Psoas muscle (tissue), 7 donors: ENCODE measurements at regions not wholly inside any gene's neighbourhood (a gene's known extent, or its start where the extent isn't known, plus 50 kb on each side); places are given as distances from the start of the nearest gene placed in this dataset.

Experiments
- ATAC-seq, 4 donors: fragments of 200-7000 bp; cut with Tn5 transposase; one replicate each; pipeline ENCODE4 v1.9.1; 2020; ENCODE audit warnings: moderate library complexity in 3 of 4, mild to moderate bottlenecking in 2 of 4
- DNase-seq, 2 donors: peaks; one replicate each; pipeline ENCODE4 v3.0.0-alpha.2; 2020
- H3K27ac ChIP-seq: fragments of 200-600 bp; one replicate; pipeline ENCODE4 v1.8.0; 2022
- H3K27me3 ChIP-seq, 3 donors: fragments of 200-600 bp in 1 of 3; one replicate each; pipeline versions ENCODE4 v1.6.1 to v1.8.0; 2013 to 2022; ENCODE audit warnings: low read length in 2 of 3, mild to moderate bottlenecking in 2 of 3, moderate library complexity in 1 of 3; ENCODE audit not compliant: insufficient read depth in 3 of 3
- H3K36me3 ChIP-seq, 2 donors: fragments of 200-600 bp in 1 of 2; one replicate each; pipeline versions ENCODE4 v1.6.1 to v1.8.0; 2013 to 2022; ENCODE audit warnings: low read depth in 1 of 2, mild to moderate bottlenecking in 1 of 2, moderate library complexity in 1 of 2; ENCODE audit not compliant: insufficient read depth in 1 of 2
- H3K4me1 ChIP-seq: fragments of 200-600 bp; one replicate; pipeline ENCODE4 v1.8.0; 2022
- H3K4me3 ChIP-seq: fragments of 200-600 bp; one replicate; pipeline ENCODE4 v1.8.0; 2022; ENCODE audit warnings: mild to moderate bottlenecking
- H3K9me3 ChIP-seq: fragments of 200-600 bp; one replicate; pipeline ENCODE4 v1.8.0; 2022
- CTCF ChIP-seq: fragments of 200-600 bp; IDR thresholded peaks from one replicate; pipeline ENCODE4 v1.8.0; 2022; ENCODE audit warnings: antibody characterized with exemption
- WGBS, 3 donors: extraction: QIAGEN DNeasy Blood & Tissue Kit; methylation state at CpG; one replicate each; pipeline versions ENCODE4 v1.1.6 to v1.1.7; 2013; 5-methylcytosine and 5-hydroxymethylcytosine counted together
- intact Hi-C, 2 donors: fragments of 100-400 bp; cut with DNase I; formaldehyde crosslinking; loops; one replicate each; pipeline versions ENCODE4 v1.11.0 to v1.14.2; 2022
- donor health status: healthy with polysubstance abuse.
- donor health status: DM: no; HTN: no; CAD: no; lungs with moderate emphysema.
- donor health status: Bipolar disorder and iron deficiency.
- donor health status: healthy.
- donor health status: DM: yes; HTN: yes; CAD: no.
- donor health status: DM: no; HTN: no; CAD: no.
- donor health status: DM: yes; HTN: yes; CAD: no.

GRCh38 chr1:106698660-106699059 lies 357.8 kb upstream of the PRMT6 start:
- no peak for TF ChIP-seq CTCF

GRCh38 chr1:106699433-106699832 lies 357.0 kb upstream of the PRMT6 start:
- Histone ChIP-seq H3K36me3 (no peaks in the 10 kb centered on the region), H3K27ac (no peak overlapping the region), H3K9me3 (no peaks in the 10 kb centered on the region), H3K4me3 (no peak overlapping the region), H3K27me3 (no peaks in the 10 kb centered on the region), H3K4me1 (no peaks in the 10 kb centered on the region)
- ATAC-seq, result no peak
- DNase-seq, result no peak
- intact Hi-C loops, result no loop called here
- TF ChIP-seq CTCF, result no peak

More at GRCh38 chr1:106698660-106699059, 357.8 kb upstream of the PRMT6 start:
- Histone ChIP-seq H3K27me3 (no peaks in the 10 kb centered on the region), H3K9me3 (no peaks in the 10 kb centered on the region), H3K4me1 (no peaks in the 10 kb centered on the region), H3K36me3 (no peaks in the 10 kb centered on the region), H3K4me3 (no peak overlapping the region), H3K27ac (no peak overlapping the region)
- intact Hi-C loops, result no loop called here
- no peak for ATAC-seq
- DNase-seq, result no peak

GRCh38 chr1:106700211-106700610 lies 356.3 kb upstream of the PRMT6 start:
- ATAC-seq (no peak), DNase-seq (no peak)
- no peak overlapping the region for H3K4me3 ChIP-seq
- TF ChIP-seq CTCF, result no peak
- H3K4me1 ChIP-seq, result no peaks in the 10 kb centered on the region
- no peak overlapping the region for H3K27ac ChIP-seq
- no peaks in the 10 kb centered on the region for H3K9me3 ChIP-seq
- no peaks in the 10 kb centered on the region for H3K36me3 ChIP-seq
- intact Hi-C loops, result no loop called here
- H3K27me3 ChIP-seq, result no peaks in the 10 kb centered on the region

GRCh38 chr1:106705971-106706370 lies 350.5 kb upstream of the PRMT6 start:
- Histone ChIP-seq H3K4me3 (no peak overlapping the region), H3K27ac (no peak overlapping the region), H3K36me3 (no peaks in the 10 kb centered on the region), H3K27me3 (no peaks in the 10 kb centered on the region), H3K4me1 (no peaks in the 10 kb centered on the region), H3K9me3 (no peaks in the 10 kb centered on the region)
- DNase-seq (no peak), ATAC-seq (no peak)
- intact Hi-C loops, result no loop called here
- TF ChIP-seq CTCF, result no peak

GRCh38 chr1:106717591-106717990 lies 338.9 kb upstream of the PRMT6 start:
- Histone ChIP-seq H3K4me3 (no peak overlapping the region), H3K27me3 (no peaks in the 10 kb centered on the region), H3K27ac (no peak overlapping the region), H3K4me1 (no peaks in the 10 kb centered on the region), H3K36me3 (no peaks in the 10 kb centered on the region), H3K9me3 (no peaks in the 10 kb centered on the region)
- intact Hi-C loops, result no loop called here
- no peak for ATAC-seq
- 50 to 68% (median 63%) methylated on average over 7 of the region's 7 CpGs for WGBS, 3 donors
- TF ChIP-seq CTCF, result no peak
- no peak for DNase-seq
